Uterus (tissue), 2 donors: ENCODE measurements at regions not wholly inside any gene's neighbourhood (a gene's known extent, or its start where the extent isn't known, plus 50 kb on each side); places are given as distances from the start of the nearest gene placed in this dataset.

Experiments
- CTCF ChIP-seq, 4 experiments: fragments of 200-600 bp in 2 of 4; fragments of 450-650 bp in 2 of 4; sonication (generic) in 2 of 4; IDR thresholded peaks; one replicate each; pipeline ENCODE4 v1.5.1; 2016 to 2019; ENCODE audit warnings: antibody characterized with exemption in 4 of 4, mild to moderate bottlenecking in 2 of 4, moderate library complexity in 1 of 4
- POLR2A ChIP-seq, 2 donors: fragments of 450-650 bp; IDR thresholded peaks; one replicate each; pipeline ENCODE4 v1.6.1; 2016; ENCODE audit warnings: antibody characterized with exemption in 2 of 2, mild to moderate bottlenecking in 1 of 2, moderate library complexity in 1 of 2

GRCh38 chr15:69930754-69931153 lies 167.0 kb downstream of the TLE3 start:
- TF ChIP-seq CTCF (IDR thresholded peaks at IDR 0.05) (no peak), POLR2A (IDR thresholded peaks at IDR 0.05) (no peak)
